ENCODE measurements at regions not wholly inside any gene's neighbourhood (a gene's known extent, or its start where the extent isn't known, plus 50 kb on each side); places are given as distances from the start of the nearest gene placed in this dataset.

DNA sequence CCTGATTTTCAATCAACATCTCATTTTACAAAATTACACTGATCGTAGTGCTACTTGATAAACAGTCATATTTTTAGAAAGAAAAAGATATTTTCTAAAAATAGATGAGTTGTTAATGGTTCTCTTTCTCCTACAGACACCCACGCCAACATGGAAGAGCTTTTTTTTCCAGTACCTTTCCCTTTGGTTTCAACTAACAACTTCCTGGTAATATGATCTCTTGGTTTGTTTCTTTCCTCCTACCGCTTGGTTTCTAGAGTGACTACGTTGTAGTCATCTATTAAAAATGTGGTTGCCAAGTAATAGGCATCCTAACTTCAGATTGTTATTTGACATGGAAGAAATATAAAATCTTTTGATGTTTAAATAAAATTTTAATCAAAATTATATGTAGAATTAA, 189.0 kb downstream of the LACC1 start:
- Histone ChIP-seq H3K36me3 (ENCODE audit: control insufficient read depth, insufficient read depth, low read length) (no peaks in the 10 kb centered on the region), H3K4me3 (replicated peaks in 1 of 4; ENCODE audit: control extremely low read depth in 1 of 4, insufficient read depth in 1 of 4, low read depth in 3 of 4, low read length in 4 of 4) (no peak overlapping the region), H3K27me3 (ENCODE audit: control insufficient read depth, insufficient read depth, low read length) (no peaks in the 10 kb centered on the region), H3K4me1 (ENCODE audit: control insufficient read depth, extremely low read depth, insufficient read depth, low read length) (peaks cover 7% of the 10 kb centered on the region), H3K9me3 (ENCODE audit: control insufficient read depth, insufficient read depth, low read depth, low read length) (no peaks in the 10 kb centered on the region), H3K9ac (ENCODE audit: insufficient read depth, low read length) (no peak overlapping the region), H2AFZ (ENCODE audit: low read length) (peak overlapping the region; percentile 5), H3K4me2 (ENCODE audit: extremely low read depth, insufficient read depth, low read length) (peak overlapping the region; percentile 71), H3K79me2 (ENCODE audit: control insufficient read depth, insufficient read depth, low read length) (no peaks in the 10 kb centered on the region), H3K27ac (ENCODE audit: insufficient read depth, low read length) (peak overlapping the region; percentile 61), H4K20me1 (ENCODE audit: control insufficient read depth, extremely low read depth, insufficient read depth, low read length) (no peaks in the 10 kb centered on the region)
- no peak for TF ChIP-seq EZH2 (IDR thresholded peaks at IDR 0.05; ENCODE audit: low read length, missing control alignments)
- TF ChIP-seq, protein P1, sequence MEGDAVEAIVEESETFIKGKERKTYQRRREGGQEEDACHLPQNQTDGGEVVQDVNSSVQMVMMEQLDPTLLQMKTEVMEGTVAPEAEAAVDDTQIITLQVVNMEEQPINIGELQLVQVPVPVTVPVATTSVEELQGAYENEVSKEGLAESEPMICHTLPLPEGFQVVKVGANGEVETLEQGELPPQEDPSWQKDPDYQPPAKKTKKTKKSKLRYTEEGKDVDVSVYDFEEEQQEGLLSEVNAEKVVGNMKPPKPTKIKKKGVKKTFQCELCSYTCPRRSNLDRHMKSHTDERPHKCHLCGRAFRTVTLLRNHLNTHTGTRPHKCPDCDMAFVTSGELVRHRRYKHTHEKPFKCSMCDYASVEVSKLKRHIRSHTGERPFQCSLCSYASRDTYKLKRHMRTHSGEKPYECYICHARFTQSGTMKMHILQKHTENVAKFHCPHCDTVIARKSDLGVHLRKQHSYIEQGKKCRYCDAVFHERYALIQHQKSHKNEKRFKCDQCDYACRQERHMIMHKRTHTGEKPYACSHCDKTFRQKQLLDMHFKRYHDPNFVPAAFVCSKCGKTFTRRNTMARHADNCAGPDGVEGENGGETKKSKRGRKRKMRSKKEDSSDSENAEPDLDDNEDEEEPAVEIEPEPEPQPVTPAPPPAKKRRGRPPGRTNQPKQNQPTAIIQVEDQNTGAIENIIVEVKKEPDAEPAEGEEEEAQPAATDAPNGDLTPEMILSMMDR (conservative IDR thresholded peaks at IDR 0.05 in 1 of 2, IDR thresholded peaks at IDR 0.05 in 1 of 2; ENCODE audit: low read depth in 1 of 2, low read length in 2 of 2): no peak
- peak; percentile 71 to 85 for DNase-seq (ENCODE audit: low read depth in 2 of 2)

DNA sequence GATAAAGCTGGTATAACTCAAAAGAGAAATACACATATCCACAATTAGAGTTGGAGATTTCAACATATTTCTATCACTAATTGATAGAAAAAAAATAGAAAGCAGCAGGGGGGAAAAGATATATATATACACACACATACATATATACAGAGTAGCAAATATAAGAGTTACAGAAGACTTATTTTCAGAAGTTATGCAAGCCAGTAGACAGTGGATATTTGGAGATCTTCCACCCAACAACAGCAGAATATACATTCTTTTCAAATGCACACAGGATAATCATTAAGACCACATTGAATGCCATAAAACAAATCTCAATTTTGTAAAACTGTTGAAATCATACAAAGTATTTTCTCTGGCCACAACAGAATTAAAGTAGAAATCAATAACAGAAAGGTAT, 192.8 kb downstream of the LACC1 start:
- H3K4me2 ChIP-seq (ENCODE audit: extremely low read depth, insufficient read depth, low read length): no peak overlapping the region
- H3K9ac ChIP-seq (ENCODE audit: insufficient read depth, low read length): no peak overlapping the region
- peaks cover 7% of the 10 kb centered on the region for H3K4me1 ChIP-seq (ENCODE audit: control insufficient read depth, extremely low read depth, insufficient read depth, low read length)
- H4K20me1 ChIP-seq (ENCODE audit: control insufficient read depth, extremely low read depth, insufficient read depth, low read length): no peaks in the 10 kb centered on the region
- H3K27me3 ChIP-seq (ENCODE audit: control insufficient read depth, insufficient read depth, low read length): no peaks in the 10 kb centered on the region
- H2AFZ ChIP-seq (ENCODE audit: low read length): no peak overlapping the region
- no peaks in the 10 kb centered on the region for H3K79me2 ChIP-seq (ENCODE audit: control insufficient read depth, insufficient read depth, low read length)
- H3K4me3 ChIP-seq (replicated peaks in 1 of 4; ENCODE audit: control extremely low read depth in 1 of 4, insufficient read depth in 1 of 4, low read depth in 3 of 4, low read length in 4 of 4): no peak overlapping the region
- DNase-seq (ENCODE audit: low read depth in 2 of 2): no peak
- no peaks in the 10 kb centered on the region for H3K36me3 ChIP-seq (ENCODE audit: control insufficient read depth, insufficient read depth, low read length)
- no peaks in the 10 kb centered on the region for H3K9me3 ChIP-seq (ENCODE audit: control insufficient read depth, insufficient read depth, low read depth, low read length)
- no peak overlapping the region for H3K27ac ChIP-seq (ENCODE audit: insufficient read depth, low read length)
- no peak for TF ChIP-seq EZH2 (IDR thresholded peaks at IDR 0.05; ENCODE audit: low read length, missing control alignments)
- TF ChIP-seq, protein P1 (conservative IDR thresholded peaks at IDR 0.05 in 1 of 2, IDR thresholded peaks at IDR 0.05 in 1 of 2; ENCODE audit: low read depth in 1 of 2, low read length in 2 of 2): no peak

DNA sequence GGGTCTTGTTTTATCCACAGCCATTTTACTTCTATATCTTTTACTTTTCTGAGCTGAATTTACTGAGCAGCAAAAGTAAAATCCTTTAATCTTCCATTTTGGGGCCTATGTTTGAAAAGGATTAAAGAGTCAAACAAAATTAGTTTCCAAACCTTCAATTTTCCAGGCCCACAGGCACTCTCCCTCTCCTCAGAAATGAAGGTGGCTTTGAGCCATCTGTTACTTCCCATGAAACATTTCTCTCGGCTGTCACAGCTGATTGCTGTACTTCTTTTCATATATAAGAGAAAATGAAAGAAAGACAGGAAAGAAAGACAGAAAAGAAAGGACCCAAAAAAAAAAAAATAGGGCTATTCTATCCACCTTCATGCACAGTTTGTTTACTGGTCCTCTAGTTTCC, 194.9 kb downstream of the LACC1 start:
- Histone ChIP-seq H3K27me3 (ENCODE audit: control insufficient read depth, insufficient read depth, low read length) (no peaks in the 10 kb centered on the region), H3K4me2 (ENCODE audit: extremely low read depth, insufficient read depth, low read length) (no peak overlapping the region), H2AFZ (ENCODE audit: low read length) (no peak overlapping the region), H3K9me3 (ENCODE audit: control insufficient read depth, insufficient read depth, low read depth, low read length) (no peaks in the 10 kb centered on the region), H3K4me1 (ENCODE audit: control insufficient read depth, extremely low read depth, insufficient read depth, low read length) (no peaks in the 10 kb centered on the region), H4K20me1 (ENCODE audit: control insufficient read depth, extremely low read depth, insufficient read depth, low read length) (no peaks in the 10 kb centered on the region), H3K79me2 (ENCODE audit: control insufficient read depth, insufficient read depth, low read length) (no peaks in the 10 kb centered on the region), H3K9ac (ENCODE audit: insufficient read depth, low read length) (no peak overlapping the region), H3K4me3 (replicated peaks in 1 of 4; ENCODE audit: control extremely low read depth in 1 of 4, insufficient read depth in 1 of 4, low read depth in 3 of 4, low read length in 4 of 4) (no peak overlapping the region), H3K36me3 (ENCODE audit: control insufficient read depth, insufficient read depth, low read length) (no peaks in the 10 kb centered on the region), H3K27ac (ENCODE audit: insufficient read depth, low read length) (no peak overlapping the region)
- no peak for TF ChIP-seq EZH2 (IDR thresholded peaks at IDR 0.05; ENCODE audit: low read length, missing control alignments)
- TF ChIP-seq, protein P1 (conservative IDR thresholded peaks at IDR 0.05 in 1 of 2, IDR thresholded peaks at IDR 0.05 in 1 of 2; ENCODE audit: low read depth in 1 of 2, low read length in 2 of 2): no peak
- DNase-seq (ENCODE audit: low read depth in 2 of 2): no peak

Measured in fibroblast of lung (primary cell).